G401 (cell line): ENCODE measurements at regions not wholly inside any gene's neighbourhood (a gene's known extent, or its start where the extent isn't known, plus 50 kb on each side); places are given as distances from the start of the nearest gene placed in this dataset.
"Not testable (repeated sequence)": the region's sequence is repeated elsewhere in the genome, so short reads cannot be mapped to it uniquely, and the experiment has no call there.

Source experiments
- DNase-seq: peaks from one replicate; pipeline ENCODE4 v3.0.0-alpha.2; 2015; ENCODE audit warnings: low spot score
- in situ Hi-C: cut with HindIII; loops from 2 replicates; pipeline ENCODE4 v1.10.0; 2016; ENCODE audit warnings: low sequenced_read_pairs, mixed read lengths

DNA sequence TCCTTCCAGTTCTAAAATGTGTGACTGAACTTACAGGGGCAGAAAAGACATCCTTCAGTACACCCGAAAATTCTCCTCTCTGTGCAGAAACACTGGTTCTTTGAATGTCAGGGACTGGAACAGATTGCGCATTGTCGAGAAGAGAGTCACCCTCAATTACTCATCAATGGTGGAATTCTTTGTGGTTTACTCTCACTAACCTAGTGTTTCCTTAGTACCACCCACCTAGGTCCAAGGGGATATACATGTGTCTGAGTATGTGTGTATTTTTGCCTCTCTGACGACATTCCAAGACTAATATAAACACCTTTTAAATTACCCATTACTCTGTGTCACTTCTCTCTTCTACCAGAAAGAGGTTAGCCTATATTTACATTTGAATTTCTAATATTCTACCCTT lies 660.8 kb downstream of the TLE1 start:
- in situ Hi-C loops = no loop called here

DNA sequence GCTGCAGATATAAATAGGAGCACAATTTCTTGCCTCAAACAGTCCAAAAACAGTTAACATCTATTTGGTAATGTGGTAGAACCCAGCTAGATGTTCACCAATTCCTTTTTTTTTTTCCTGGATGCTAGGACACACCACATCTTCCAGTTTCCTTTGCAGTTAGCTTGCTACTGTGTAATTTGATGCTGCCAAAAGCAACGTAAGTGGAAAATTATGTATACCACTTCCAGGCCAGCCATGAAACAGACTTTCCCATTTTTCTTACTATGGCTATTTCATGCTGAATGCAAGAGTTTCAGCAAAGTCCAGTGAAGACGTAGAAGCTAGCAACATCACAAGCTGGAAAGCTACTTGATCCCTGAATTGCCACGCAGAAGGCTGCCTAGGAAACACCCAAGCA lies 667.2 kb downstream of the TLE1 start:
- no peak for DNase-seq
- in situ Hi-C loops = no loop called here

More for the DNA sequence above, 660.8 kb downstream of the TLE1 start:
- DNase-seq = no peak

DNA sequence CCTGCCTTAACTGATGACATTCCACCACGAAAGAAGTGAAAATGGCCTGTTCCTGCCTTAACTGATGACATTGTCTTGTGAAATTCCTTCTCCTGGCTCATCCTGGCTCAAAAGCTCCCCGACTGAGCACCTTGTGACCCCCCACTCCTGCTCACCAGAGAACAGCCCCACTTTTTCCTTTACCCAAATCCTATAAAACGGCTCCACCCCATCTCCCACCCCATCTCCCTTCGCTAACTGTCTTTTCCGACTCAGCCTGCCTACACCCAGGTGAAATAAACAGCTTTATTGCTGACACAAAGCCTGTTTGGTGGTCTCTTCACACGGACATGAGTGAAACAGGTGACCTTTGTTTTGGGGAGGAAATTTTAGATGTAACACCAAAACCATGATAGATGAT lies 674.4 kb downstream of the TLE1 start:
- DNase-seq, in situ Hi-C loops: not testable (repeated sequence)

DNA sequence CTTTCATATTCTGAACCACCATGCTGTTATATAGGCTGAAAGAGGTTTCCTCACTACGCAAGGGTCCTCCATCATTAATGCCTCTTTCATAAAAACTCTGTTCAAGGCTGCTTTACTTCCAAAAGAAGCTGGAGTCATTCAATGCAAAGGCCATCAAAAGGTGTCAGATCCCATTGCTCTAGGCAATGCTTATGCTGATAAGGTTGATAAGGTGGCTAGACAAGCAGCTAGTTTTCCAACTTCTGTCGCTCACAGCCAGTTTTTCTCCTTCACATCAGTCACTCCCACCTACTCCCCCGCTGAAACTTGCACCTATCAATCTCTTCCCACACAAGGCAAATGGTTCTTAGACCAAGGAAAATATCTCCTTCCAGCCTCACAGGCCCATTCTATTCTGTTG lies 676.2 kb downstream of the TLE1 start:
- DNase-seq, in situ Hi-C loops: not testable (repeated sequence)

DNA sequence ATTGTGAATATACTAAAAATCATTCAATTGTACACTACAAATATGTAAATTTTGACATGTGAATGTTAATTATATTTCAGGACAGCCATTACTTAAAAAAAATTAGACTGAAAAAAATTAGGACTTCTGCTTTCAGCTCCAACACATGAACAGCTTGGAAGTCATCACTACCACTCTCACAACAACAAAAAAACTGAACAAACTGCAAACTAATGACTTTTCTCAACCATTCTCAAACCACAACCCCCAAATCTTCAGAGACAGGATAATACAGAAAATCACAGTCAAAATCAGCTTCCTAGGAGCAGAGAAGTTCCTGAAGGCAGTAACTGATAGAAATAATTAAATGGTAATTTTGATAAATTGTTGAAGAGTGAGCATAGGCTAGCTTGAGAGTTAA lies 686.4 kb downstream of the TLE1 start:
- in situ Hi-C loops = no loop called here
- DNase-seq = no peak

DNA sequence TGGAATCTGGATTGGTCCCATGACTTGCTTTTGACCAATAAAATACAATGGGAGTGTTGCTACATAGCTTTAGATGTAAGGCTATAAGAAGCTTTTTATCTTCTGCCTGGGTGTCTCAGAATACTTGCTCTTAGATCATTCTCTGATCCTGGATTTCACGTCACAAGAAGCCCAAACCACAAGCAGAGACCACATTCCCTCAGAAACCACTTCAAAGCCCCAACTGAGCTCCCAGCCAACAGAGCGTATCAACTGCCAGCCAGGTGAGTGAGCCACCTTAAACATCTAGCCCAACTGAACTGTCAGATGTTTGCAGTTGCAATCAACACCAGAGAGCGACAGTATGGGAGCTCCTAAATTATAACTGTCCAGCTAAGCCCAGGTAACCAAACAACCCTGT lies 687.1 kb downstream of the TLE1 start:
- no peak for DNase-seq
- in situ Hi-C loops = no loop called here

DNA sequence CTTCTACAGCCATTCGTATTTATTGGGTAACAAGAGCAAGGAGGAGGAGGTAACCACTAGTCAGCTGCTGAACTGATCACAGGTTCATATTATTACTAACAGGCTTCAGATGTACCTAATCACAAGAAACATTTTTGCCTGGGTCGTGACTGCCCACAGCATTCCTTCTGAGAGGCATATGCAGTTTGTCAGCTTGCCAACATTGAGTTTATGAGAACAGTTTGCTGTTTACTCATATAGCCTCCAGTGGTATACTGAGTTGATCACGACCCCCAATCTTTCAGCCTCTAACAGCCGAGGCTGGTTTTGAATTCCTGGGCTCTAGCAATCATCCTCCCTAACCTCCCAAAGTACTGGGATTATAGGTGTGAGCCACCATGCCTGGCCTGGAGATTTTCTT lies 693.6 kb downstream of the TLE1 start:
- no peak for DNase-seq
- in situ Hi-C loops = no loop called here

DNA sequence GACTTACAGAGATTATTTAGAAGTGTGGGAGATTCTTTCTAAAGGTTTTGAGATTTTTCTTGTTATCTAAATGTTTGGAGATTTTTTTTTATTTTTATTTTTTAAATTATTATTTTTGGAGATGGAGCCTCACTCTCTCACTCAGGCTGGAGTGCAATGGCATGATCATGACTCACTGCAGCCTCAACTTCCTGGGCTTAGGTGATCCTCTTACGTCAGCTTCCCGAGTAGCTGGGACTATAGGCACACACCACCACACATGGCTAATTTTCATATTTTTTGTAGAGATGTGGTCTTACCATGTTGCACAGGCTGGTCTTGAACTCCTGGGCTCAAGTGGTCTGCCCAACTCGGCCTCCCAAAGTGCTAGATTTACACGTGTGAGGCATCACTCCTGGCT lies 694.5 kb downstream of the TLE1 start:
- in situ Hi-C loops = no loop called here
- DNase-seq = no peak

DNA sequence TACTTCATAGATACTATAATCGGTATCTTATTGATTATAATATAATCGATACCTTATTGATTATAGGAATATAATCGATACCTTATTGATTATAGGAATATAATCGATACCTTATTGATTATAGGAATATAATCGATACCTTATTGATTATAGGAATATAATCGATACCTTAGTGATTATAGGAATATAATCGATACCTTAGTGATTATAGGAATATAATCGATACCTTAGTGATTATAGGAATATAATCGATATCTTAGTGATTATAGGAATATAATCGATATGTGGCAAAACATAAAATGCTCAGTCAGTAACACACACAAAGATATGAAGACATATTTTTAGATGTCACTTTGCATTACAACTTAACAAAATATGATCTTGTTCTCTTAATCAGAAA lies 703.8 kb downstream of the TLE1 start:
- DNase-seq, in situ Hi-C loops: not testable (repeated sequence)

DNA sequence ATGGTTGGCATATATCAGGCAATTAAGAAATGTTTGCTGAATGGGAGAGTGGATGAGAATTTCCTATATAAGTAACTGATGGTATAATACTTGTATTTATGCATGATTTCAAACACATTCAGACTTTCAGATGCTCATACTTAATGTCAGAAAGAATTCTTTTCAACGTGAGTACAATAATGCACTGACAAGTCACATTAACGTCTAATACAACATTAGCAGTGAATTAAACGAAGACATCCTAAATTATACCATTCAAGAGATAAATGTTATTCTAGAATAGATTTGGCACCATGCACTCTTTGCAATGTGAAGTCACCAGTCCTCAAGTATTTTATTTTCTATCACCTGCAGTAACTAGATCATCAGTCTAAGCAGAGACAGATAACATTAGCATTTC lies 712.9 kb downstream of the TLE1 start:
- in situ Hi-C loops = no loop called here
- DNase-seq = no peak

DNA sequence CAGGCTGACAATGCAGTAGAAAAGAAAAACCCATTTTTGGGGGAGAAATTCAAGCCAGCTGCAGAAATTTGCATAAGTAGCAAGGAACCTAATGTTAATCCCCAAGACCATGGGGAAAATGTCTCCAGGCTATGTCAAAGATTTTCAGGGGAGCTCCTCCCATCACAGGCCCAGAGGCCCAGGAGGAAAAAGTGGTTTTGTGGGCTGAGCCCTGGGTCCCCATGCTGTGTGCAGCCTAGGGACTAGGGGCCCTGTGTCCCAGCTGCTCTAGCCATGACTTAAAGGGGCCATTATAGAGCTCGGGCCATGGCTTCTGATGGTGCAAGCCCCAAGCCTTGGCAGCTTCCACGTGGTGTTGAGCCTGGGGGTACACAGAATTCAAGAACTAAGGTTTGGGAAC lies 719.0 kb downstream of the TLE1 start:
- DNase-seq, in situ Hi-C loops: not testable (repeated sequence)

DNA sequence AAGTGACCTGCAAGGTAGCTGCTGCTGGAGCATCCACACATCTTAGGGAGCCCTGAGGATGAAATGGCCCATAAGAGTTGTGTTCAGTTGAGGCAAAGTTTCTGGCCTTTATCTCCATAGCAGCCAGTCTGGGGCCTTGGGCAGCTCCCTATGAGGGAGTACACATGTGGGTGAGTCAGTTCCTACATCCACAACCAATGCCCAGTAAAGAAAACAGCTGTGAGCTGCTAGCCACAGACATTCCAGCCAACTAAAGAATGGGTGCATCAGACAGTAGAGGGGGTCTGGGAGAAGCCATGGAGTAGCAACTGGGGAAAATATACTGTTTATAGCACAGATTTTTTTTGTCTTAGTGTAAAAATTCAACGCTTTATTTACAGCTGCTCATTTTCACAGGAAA lies 720.7 kb downstream of the TLE1 start:
- DNase-seq = no peak
- in situ Hi-C loops = no loop called here

DNA sequence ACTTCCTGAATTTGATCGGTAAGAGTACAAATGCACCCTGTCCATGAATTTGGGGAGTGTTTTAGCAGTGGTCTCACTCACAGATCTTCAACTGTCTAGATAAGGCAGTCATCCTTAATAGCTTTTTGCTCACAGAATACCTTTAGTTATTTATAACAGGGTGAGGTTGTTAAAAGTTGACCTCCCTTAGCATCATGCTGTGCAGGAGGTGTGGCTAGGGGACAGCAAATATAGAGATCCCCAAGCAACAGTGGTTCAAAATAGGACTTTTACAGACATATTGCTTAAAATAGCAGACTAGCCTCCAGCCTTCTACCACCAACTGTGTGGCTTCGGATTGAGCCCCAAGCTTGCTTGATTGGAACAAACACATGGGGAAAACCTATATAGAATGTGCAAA lies 724.4 kb downstream of the TLE1 start:
- in situ Hi-C loops = no loop called here

DNA sequence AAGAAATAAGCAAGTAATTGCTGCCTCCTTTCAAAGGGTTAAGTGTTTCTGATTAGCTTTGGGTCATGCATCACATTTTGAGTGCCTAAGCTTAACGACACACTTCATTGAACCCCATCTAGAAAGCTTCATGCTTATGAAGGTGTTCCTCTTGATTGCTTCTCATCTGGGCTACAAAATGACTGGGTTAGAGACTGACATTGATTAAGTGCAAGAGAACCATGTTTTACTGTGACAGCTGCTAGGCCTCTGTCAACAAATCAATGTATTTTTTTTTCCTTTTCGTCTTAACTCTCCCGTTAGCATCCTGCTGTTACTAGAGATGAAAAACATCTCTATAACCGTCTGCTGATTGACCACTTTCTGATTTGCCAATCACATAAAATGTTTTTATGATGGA lies 725.0 kb downstream of the TLE1 start:
- no peak for DNase-seq
- in situ Hi-C loops = no loop called here

More for the DNA sequence above, 724.4 kb downstream of the TLE1 start:
- no peak for DNase-seq

DNA sequence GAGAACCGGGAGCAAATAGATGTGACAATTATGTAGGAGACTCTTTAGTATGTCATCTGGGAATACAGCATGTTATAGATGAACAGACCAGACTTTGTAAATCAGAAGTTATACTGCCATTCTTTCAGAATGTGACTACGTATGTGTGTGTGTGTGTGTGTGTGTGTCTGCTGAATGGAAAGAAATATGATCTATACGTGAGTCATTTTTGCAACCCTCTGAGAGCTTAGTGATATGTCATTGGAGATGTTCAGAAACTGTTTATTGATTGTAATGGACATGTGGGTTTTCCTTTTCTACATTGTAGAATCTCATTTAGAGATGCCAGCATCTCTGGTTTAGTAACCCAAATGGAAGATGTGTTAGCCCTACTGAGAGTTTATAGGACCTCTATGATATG lies 731.5 kb downstream of the TLE1 start:
- DNase-seq = no peak
- in situ Hi-C loops = no loop called here

DNA sequence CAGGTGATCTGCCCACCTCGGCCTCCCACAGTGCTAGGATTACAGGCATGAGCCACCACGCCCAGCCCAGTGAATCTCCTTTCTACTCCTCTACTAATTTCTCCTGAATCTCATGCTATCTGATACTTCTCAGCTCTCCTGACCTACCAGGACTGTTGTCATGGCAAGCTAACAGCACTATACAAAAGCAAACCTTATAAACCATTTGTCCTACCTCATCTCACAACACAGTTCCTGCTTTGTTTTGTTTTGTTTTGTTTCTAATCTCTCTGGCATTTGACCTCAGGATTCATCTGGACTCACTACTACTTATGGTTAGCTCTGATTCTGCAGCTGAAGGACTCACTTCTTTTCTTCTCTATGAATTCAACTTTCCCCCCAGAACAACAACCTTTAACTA lies 734.8 kb downstream of the TLE1 start:
- no peak for DNase-seq
- in situ Hi-C loops = no loop called here

DNA sequence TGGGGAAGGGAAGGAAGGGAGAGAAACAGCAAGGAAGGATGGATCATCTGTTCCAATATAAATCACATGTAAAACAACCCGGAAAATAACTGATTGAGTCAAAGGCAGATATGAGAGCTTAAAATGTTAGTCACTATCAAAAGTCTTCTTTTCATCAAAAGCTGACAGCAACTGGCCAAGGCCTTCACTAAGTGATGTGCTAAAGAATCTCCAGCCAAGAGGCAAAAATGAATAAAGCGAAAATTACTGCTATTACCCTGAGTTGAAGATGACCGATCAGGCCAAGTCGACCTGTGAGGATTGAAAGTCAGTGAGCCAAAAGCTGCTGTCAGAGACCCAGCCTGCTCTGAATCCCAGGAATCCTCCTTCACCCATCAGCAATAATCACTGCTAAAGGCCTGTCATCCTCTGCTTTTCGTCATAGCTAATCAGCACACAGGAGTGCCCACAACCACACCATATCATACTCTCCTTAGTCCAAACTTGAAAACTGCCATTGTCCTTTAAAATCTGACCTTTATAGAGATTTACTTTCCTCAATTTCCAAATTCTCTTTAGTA lies 736.9 kb downstream of the TLE1 start:
- in situ Hi-C loops = no loop called here
- DNase-seq = no peak

DNA sequence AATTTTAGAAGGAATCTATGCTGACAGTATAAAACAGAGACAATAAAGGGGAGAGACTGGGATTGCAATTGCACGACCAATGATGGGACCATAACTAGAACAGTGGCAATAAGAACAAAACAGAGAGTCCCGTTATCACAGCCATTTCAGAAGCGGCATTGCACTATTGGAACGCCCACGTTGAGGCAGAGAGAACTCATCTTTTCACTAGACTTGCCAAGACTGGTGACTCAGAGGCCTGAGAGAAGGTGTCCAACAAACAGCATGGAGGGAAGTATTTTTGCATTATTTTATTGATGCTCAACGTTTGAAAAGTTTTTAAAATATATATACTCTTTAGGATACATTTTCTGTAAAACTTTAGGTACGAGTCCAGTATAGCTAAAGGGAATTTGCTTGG lies 737.7 kb downstream of the TLE1 start:
- DNase-seq = no peak
- in situ Hi-C loops = no loop called here

DNA sequence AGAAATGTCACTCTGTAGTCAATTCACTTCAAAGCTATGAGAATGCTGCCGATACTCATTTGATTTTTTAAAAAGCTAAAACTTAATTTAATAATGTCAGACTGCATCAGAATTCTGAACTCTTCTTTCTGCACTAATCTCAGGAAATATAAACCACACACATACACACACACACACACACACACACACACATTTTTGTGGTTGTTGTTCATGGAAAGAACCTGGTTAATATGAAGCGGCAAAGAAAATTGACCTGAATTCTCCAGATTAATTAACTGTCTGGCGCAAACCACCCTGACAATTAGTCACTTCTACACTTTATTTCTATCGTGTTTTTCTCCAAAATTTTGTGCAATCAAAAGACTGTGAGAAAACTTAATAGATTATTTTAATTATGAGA lies 740.5 kb downstream of the TLE1 start:
- no peak for DNase-seq
- in situ Hi-C loops = no loop called here

DNA sequence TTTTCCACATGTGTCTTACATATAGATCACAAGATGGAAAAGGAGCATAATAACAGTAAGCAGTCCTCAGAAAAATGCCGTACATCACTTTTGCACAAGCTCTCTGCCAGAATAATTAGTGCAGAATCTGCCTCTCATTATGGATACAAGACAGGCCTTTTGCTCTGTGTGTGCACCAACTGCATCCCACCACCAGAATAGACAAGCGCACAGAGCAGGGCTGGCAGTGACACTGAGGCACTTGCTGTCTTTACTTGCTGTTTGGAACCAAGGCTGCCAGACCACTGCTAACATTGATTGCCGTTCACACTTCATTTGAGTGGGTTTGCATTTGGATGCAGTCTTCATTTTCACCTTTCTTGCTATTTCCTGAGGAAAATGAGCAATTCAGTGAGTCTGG lies 741.3 kb downstream of the TLE1 start:
- in situ Hi-C loops = no loop called here
- no peak for DNase-seq

DNA sequence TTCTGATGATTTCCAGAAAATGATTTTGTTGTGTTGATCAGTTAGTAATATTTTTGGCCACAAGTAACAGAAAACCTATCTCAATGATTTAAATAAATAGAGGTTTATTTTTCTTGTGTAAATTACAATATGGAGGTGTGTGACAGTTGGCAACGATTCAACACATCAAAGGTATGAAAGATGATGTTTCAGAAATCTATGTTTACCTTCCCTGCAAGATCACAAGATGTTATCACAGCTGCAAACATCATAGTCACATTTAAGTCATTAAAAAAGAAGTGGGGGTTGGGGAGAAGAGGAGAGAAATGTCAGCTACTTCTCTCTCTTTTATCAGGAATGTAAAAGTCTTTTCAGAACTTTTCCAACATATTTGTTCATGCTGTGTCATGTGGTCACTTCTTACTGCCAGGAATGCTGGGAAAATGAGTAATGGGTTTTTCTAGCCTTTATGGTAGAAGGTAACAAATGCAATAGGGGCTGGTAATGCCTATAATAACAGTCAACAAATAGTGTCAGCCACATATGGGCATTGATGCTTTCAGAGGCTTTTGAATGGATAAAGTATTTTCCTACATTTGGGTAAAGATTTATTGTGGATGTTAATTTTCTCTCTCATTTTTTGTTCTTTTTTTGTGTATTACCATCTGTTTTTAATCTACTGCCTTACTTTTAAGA lies 742.7 kb downstream of the TLE1 start:
- in situ Hi-C loops = no loop called here
- no peak for DNase-seq
